Upper lobe of left lung (tissue), 6 donors: ENCODE measurements at regions not wholly inside any gene's neighbourhood (a gene's known extent, or its start where the extent isn't known, plus 50 kb on each side); places are given as distances from the start of the nearest gene placed in this dataset.

Experiments used
- ATAC-seq, 2 donors: fragments of 200-7000 bp; cut with Tn5 transposase; one replicate each; pipeline ENCODE4 v1.9.1; 2022; ENCODE audit warnings: mild to moderate bottlenecking in 2 of 2, moderate library complexity in 2 of 2; ENCODE audit not compliant: low FRiP score in 2 of 2
- DNase-seq, 2 donors: peaks; one replicate each; pipeline ENCODE4 v3.0.0-alpha.2; 2019 to 2020
- H3K27ac ChIP-seq, 4 donors: fragments of 200-600 bp; sonication (generic); one replicate each; pipeline ENCODE4 v1.5.1; 2016 to 2019
- H3K27me3 ChIP-seq, 4 donors: fragments of 200-600 bp; sonication (generic); one replicate each; pipeline ENCODE4 v1.5.1; 2017 to 2019
- H3K36me3 ChIP-seq, 4 donors: fragments of 200-600 bp; sonication (generic); one replicate each; pipeline ENCODE4 v1.5.1; 2016 to 2019
- H3K4me1 ChIP-seq, 4 donors: fragments of 200-600 bp; sonication (generic); one replicate each; pipeline ENCODE4 v1.5.1; 2018 to 2019
- H3K4me3 ChIP-seq, 4 donors: fragments of 200-600 bp; sonication (generic); one replicate each; pipeline ENCODE4 v1.5.1; 2017 to 2019; ENCODE audit warnings: mild to moderate bottlenecking in 2 of 4, moderate library complexity in 1 of 4
- H3K9me3 ChIP-seq, 4 donors: fragments of 200-600 bp; sonication (generic); one replicate each; pipeline ENCODE4 v1.5.1; 2018 to 2019
- EP300 ChIP-seq, 4 donors: sonication (generic); formaldehyde crosslinking; IDR thresholded peaks; one replicate each; pipeline ENCODE4 v1.5.1; 2017; ENCODE audit warnings: antibody characterized with exemption in 4 of 4, control low read depth in 2 of 4
- POLR2A ChIP-seq, 4 donors: fragments of 450-650 bp; IDR thresholded peaks; one replicate each; pipeline ENCODE4 v1.5.1; 2016 to 2017; ENCODE audit warnings: antibody characterized with exemption in 4 of 4, mild to moderate bottlenecking in 2 of 4
- POLR2AphosphoS5 ChIP-seq, 2 donors: sonication (generic); formaldehyde crosslinking; IDR thresholded peaks; one replicate each; pipeline ENCODE4 v1.5.1; 2017; ENCODE audit warnings: antibody characterized with exemption in 2 of 2
- WGBS, 2 donors: methylation state at CpG; one replicate each; pipeline ENCODE4 v1.1.5; 2017 to 2018; 5-methylcytosine and 5-hydroxymethylcytosine counted together
- TF ChIP-seq, protein P1 (sequence below), 6 experiments: fragments of 450-650 bp in 4 of 6; fragments of 200-600 bp in 2 of 6; sonication (generic) in 2 of 6; IDR thresholded peaks; one replicate each; pipeline ENCODE4 v1.5.1; 2016 to 2019; ENCODE audit warnings: antibody characterized with exemption in 6 of 6
- donor health status: DM: no; HTN: no; CAD: no; lungs with moderate emphysema.
- donor health status: DM: no; HTN: yes; CAD: no; lungs with severe emphysema.

GRCh38 chr6:95328231-95328630 is 249.1 kb upstream of the MANEA start:
- ATAC-seq, result no peak
- no peak for DNase-seq
- no peaks in the 10 kb centered on the region for H3K36me3 ChIP-seq
- no peaks in the 10 kb centered on the region for H3K4me1 ChIP-seq
- TF ChIP-seq EP300 (IDR thresholded peaks at IDR 0.05) (no peak), POLR2AphosphoS5 (IDR thresholded peaks at IDR 0.05) (no peak), POLR2A (IDR thresholded peaks at IDR 0.05) (no peak)
- TF ChIP-seq, protein P1, sequence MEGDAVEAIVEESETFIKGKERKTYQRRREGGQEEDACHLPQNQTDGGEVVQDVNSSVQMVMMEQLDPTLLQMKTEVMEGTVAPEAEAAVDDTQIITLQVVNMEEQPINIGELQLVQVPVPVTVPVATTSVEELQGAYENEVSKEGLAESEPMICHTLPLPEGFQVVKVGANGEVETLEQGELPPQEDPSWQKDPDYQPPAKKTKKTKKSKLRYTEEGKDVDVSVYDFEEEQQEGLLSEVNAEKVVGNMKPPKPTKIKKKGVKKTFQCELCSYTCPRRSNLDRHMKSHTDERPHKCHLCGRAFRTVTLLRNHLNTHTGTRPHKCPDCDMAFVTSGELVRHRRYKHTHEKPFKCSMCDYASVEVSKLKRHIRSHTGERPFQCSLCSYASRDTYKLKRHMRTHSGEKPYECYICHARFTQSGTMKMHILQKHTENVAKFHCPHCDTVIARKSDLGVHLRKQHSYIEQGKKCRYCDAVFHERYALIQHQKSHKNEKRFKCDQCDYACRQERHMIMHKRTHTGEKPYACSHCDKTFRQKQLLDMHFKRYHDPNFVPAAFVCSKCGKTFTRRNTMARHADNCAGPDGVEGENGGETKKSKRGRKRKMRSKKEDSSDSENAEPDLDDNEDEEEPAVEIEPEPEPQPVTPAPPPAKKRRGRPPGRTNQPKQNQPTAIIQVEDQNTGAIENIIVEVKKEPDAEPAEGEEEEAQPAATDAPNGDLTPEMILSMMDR (IDR thresholded peaks at IDR 0.05), result no peak
- H3K27ac ChIP-seq, result no peak overlapping the region
- no peaks in the 10 kb centered on the region for H3K27me3 ChIP-seq
- no peak overlapping the region for H3K4me3 ChIP-seq
- no peaks in the 10 kb centered on the region for H3K9me3 ChIP-seq
- 58 to 83% methylated on average over 2 of the region's 2 CpGs for WGBS, 2 donors

GRCh38 chr6:95352064-95352795 is 225.1 kb upstream of the MANEA start:
- 61 to 68% methylated on average over 3 of the region's 3 CpGs for WGBS, 2 donors
- Histone ChIP-seq H3K4me1 (no peaks in the 10 kb centered on the region), H3K27me3 (no peaks in the 10 kb centered on the region), H3K4me3 (no peak overlapping the region), H3K9me3 (no peaks in the 10 kb centered on the region), H3K36me3 (no peaks in the 10 kb centered on the region), H3K27ac (no peak overlapping the region)
- no peak for TF ChIP-seq POLR2AphosphoS5 (IDR thresholded peaks at IDR 0.05)
- TF ChIP-seq, protein P1 (IDR thresholded peaks at IDR 0.05), result no peak
- no peak for DNase-seq
- ATAC-seq, result no peak

DNA sequence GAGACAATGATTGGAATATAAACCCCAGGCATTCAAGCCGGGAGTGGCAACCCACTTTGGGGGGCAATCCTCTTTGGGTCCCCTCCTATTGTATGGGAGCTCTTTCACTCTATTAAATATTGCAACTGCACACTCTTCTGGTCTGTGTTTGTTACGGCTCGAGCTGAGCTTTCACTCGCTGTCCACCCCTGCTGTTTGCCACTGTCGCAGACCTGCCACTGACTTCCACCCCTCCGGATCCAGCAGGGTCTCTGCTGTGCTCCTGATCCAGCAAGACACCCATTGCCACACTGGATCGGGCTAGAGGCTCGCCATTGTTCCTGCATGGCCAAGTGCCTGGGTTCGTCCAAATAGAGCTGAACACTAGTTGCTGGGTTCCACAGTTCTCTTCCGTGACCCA is 222.8 kb upstream of the MANEA start:
- DNase-seq (no peak), ATAC-seq (no peak)
- Histone ChIP-seq H3K4me1 (no peaks in the 10 kb centered on the region), H3K27ac (no peak overlapping the region), H3K4me3 (no peak overlapping the region), H3K36me3 (no peaks in the 10 kb centered on the region), H3K9me3 (no peaks in the 10 kb centered on the region), H3K27me3 (no peaks in the 10 kb centered on the region)
- TF ChIP-seq EP300 (IDR thresholded peaks at IDR 0.05), result no peak
- TF ChIP-seq, protein P1 (IDR thresholded peaks at IDR 0.05), result no peak
- TF ChIP-seq POLR2A (IDR thresholded peaks at IDR 0.05), result no peak
- no peak for TF ChIP-seq POLR2AphosphoS5 (IDR thresholded peaks at IDR 0.05)
- WGBS, 2 donors, result 89 to 93% methylated on average over 10 of the region's 10 CpGs

GRCh38 chr6:95357380-95358020 is 219.8 kb upstream of the MANEA start:
- no peaks in the 10 kb centered on the region for H3K4me1 ChIP-seq
- no peaks in the 10 kb centered on the region for H3K27me3 ChIP-seq
- no peaks in the 10 kb centered on the region for H3K9me3 ChIP-seq
- DNase-seq (no peak), ATAC-seq (no peak)
- 66 to 72% methylated on average over 4 of the region's 4 CpGs for WGBS, 2 donors
- H3K4me3 ChIP-seq, result no peak overlapping the region
- no peak overlapping the region for H3K27ac ChIP-seq
- TF ChIP-seq, protein P1 (IDR thresholded peaks at IDR 0.05), result no peak
- TF ChIP-seq EP300 (IDR thresholded peaks at IDR 0.05), result no peak
- TF ChIP-seq POLR2AphosphoS5 (IDR thresholded peaks at IDR 0.05), result no peak
- TF ChIP-seq POLR2A (IDR thresholded peaks at IDR 0.05), result no peak
- no peaks in the 10 kb centered on the region for H3K36me3 ChIP-seq
